ENCODE measurements at regions not wholly inside any gene's neighbourhood (a gene's known extent, or its start where the extent isn't known, plus 50 kb on each side); places are given as distances from the start of the nearest gene placed in this dataset.

DNA sequence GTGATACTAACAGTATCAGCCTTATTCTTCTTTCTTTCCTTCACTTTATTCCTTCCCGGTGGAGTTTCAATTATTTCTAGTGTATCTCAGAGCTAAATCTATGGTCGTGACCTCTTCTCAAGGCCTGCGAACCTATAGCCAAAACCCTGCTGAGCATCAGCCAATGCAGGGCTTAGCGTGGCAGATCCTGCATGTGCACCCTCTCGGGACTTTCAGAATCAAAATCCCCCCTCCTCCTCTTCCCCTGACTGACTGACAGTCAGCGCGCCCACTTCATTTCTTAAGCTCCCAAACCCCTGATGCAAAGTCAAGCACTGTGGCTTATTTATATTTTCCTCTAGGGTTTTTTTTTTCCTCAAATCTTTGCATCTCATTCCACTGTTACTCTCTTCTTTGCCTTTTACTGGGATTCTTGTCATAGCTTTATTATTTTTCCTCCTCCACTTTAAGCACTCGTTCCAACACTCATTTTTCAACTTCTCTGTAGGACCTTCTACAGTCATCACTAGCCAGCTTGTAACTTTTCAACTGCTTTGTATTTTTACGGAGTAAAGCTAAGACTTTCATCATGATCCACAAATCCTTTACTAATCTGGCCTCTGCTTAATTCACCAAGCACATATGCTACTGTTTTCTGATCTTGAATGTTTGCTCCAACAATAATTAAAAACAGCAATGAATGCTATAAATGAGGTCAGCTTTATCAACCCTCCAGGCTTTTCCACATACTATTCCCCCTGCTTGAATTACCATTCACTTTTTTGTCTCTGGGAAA lies 896.5 kb upstream of the PIK3C3 start:
- H3K4me2 ChIP-seq (ENCODE audit: insufficient read depth, low read length) = no peak overlapping the region
- H3K27me3 ChIP-seq (ENCODE audit: control insufficient read depth in 2 of 2, insufficient read depth in 2 of 2, low read length in 2 of 2) = no peaks in the 10 kb centered on the region
- H3K27ac ChIP-seq (ENCODE audit: insufficient read depth, low read depth, low read length) = no peak overlapping the region
- CTCF ChIA-PET = interaction anchor here (1.0 to 1.7 kb wide), 3 partner anchors 10 to 114 kb away, joined by 3 to 4 read pairs (median 3); no protein-coding TSS in a partner anchor
- H3K4me1 ChIP-seq (ENCODE audit: control insufficient read depth, extremely low read depth, insufficient read depth, low read length) = no peaks in the 10 kb centered on the region
- dilution Hi-C loops (cut with MboI; ENCODE audit: extremely low pct_ligation_motif_present, low sequenced_read_pairs) = no loop called here
- H3K9ac ChIP-seq (replicated peaks; ENCODE audit: extremely low read depth, insufficient read depth, low read length) = no peak overlapping the region
- H2AFZ ChIP-seq (ENCODE audit: low read depth, low read length) = no peak overlapping the region
- POLR2A ChIA-PET = no interaction called here
- no peaks in the 10 kb centered on the region for H3K9me1 ChIP-seq (replicated peaks; ENCODE audit: control insufficient read depth, extremely low read depth, insufficient read depth, low read length)
- no peak for DNase-seq (ENCODE audit: low read depth, low spot score)
- no peak for FAIRE-seq
- H3K36me3 ChIP-seq (ENCODE audit: control insufficient read depth in 2 of 2, extremely low read depth in 1 of 2, insufficient read depth in 2 of 2, low read length in 2 of 2) = no peaks in the 10 kb centered on the region
- no peaks in the 10 kb centered on the region for H3K9me3 ChIP-seq (replicated peaks; ENCODE audit: control insufficient read depth, insufficient read depth, low read length)
- H4K20me1 ChIP-seq (replicated peaks; ENCODE audit: control insufficient read depth, extremely low read depth, insufficient read depth, low read length) = no peaks in the 10 kb centered on the region
- no peaks in the 10 kb centered on the region for H3K79me2 ChIP-seq (ENCODE audit: control insufficient read depth, insufficient read depth, low read length)
- TF ChIP-seq POLR2AphosphoS5 (IDR thresholded peaks at IDR 0.05; ENCODE audit: insufficient read depth, low read depth, low read length) (no peak), POLR2A (IDR thresholded peaks at IDR 0.05; ENCODE audit: low read depth, low read length) (no peak), FOS (IDR thresholded peaks at IDR 0.05; ENCODE audit: borderline replicate concordance, insufficient read depth, low read length) (no peak), EZH2 (IDR thresholded peaks at IDR 0.05; ENCODE audit: borderline replicate concordance, low read depth, low read length, severe bottlenecking) (no peak), GATA2 (IDR thresholded peaks at IDR 0.05; ENCODE audit: insufficient read depth, insufficient read length, low read depth, low read length) (no peak), MYC (IDR thresholded peaks at IDR 0.05; ENCODE audit: low read depth, low read length) (no peak), JUN (IDR thresholded peaks at IDR 0.05; ENCODE audit: borderline replicate concordance, insufficient read depth, insufficient read length, low read depth) (no peak)
- TF ChIP-seq, protein P1, sequence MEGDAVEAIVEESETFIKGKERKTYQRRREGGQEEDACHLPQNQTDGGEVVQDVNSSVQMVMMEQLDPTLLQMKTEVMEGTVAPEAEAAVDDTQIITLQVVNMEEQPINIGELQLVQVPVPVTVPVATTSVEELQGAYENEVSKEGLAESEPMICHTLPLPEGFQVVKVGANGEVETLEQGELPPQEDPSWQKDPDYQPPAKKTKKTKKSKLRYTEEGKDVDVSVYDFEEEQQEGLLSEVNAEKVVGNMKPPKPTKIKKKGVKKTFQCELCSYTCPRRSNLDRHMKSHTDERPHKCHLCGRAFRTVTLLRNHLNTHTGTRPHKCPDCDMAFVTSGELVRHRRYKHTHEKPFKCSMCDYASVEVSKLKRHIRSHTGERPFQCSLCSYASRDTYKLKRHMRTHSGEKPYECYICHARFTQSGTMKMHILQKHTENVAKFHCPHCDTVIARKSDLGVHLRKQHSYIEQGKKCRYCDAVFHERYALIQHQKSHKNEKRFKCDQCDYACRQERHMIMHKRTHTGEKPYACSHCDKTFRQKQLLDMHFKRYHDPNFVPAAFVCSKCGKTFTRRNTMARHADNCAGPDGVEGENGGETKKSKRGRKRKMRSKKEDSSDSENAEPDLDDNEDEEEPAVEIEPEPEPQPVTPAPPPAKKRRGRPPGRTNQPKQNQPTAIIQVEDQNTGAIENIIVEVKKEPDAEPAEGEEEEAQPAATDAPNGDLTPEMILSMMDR (IDR thresholded peaks at IDR 0.05; ENCODE audit: extremely low read depth in 1 of 2, insufficient read depth in 1 of 2, low read depth in 1 of 2, low read length in 2 of 2) = no peak
- TF ChIP-seq, protein P2, sequence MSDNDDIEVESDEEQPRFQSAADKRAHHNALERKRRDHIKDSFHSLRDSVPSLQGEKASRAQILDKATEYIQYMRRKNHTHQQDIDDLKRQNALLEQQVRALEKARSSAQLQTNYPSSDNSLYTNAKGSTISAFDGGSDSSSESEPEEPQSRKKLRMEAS (IDR thresholded peaks at IDR 0.05; ENCODE audit: insufficient read depth, insufficient read length) = no peak
- no TSS peak for BruUV-seq (replicated peaks)
- H3K4me3 ChIP-seq (replicated peaks in 1 of 3; ENCODE audit: insufficient read depth in 1 of 3, low read depth in 1 of 3, low read length in 3 of 3) = no peak overlapping the region
- intact Hi-C loops (cut with micrococcal nuclease) = no loop called here

Measured in endothelial cell of umbilical vein (primary cell).